ENCODE measurements at regions not wholly inside any gene's neighbourhood (a gene's known extent, or its start where the extent isn't known, plus 50 kb on each side); places are given as distances from the start of the nearest gene placed in this dataset.

GRCh38 chr2:128808462-128809258 is 490.0 kb upstream of the HS6ST1 start:
- Histone ChIP-seq H3K36me3 (ENCODE audit: insufficient read depth, low read length) (no peaks in the 10 kb centered on the region), H3K9me3 (ENCODE audit: low read length) (no peaks in the 10 kb centered on the region), H3K27me3 (ENCODE audit: insufficient read depth, low read length) (no peaks in the 10 kb centered on the region), H2AFZ (ENCODE audit: low read depth, low read length) (no peak overlapping the region), H3K4me1 (ENCODE audit: insufficient read depth, low read length) (no peaks in the 10 kb centered on the region), H3K4me3 (ENCODE audit: low read length) (no peak overlapping the region)

GRCh38 chr2:128809259-128809636 is 490.6 kb upstream of the HS6ST1 start:
- Histone ChIP-seq H2AFZ (ENCODE audit: low read depth, low read length) (no peak overlapping the region), H3K9me3 (ENCODE audit: low read length) (no peaks in the 10 kb centered on the region), H3K4me1 (ENCODE audit: insufficient read depth, low read length) (no peaks in the 10 kb centered on the region), H3K36me3 (ENCODE audit: insufficient read depth, low read length) (no peaks in the 10 kb centered on the region), H3K4me3 (ENCODE audit: low read length) (no peak overlapping the region), H3K27me3 (ENCODE audit: insufficient read depth, low read length) (no peaks in the 10 kb centered on the region)

DNA sequence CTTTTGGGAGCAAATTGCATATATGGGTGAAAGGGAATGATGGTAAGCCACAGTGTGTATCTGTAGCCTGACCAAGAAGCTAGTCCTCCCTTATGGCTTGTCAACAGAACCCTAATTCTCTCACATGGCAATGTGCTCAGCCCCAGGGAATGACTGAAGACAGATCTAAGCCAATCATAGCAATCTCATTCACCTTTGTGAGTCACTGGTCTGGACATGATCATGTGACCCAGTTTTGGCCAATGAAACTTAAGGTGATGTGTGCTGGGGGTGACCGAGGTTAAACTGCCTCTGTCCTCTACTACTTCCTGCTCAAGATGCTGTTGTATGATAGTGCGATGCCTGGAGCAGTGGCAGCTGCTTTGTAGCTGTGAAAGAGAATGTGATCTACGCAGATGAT is 491.2 kb upstream of the HS6ST1 start:
- H3K4me1 ChIP-seq (ENCODE audit: insufficient read depth, low read length) = no peaks in the 10 kb centered on the region
- no peak overlapping the region for H2AFZ ChIP-seq (ENCODE audit: low read depth, low read length)
- no peak overlapping the region for H3K4me3 ChIP-seq (ENCODE audit: low read length)
- H3K27me3 ChIP-seq (ENCODE audit: insufficient read depth, low read length) = no peaks in the 10 kb centered on the region
- H3K9me3 ChIP-seq (ENCODE audit: low read length) = no peaks in the 10 kb centered on the region
- no peaks in the 10 kb centered on the region for H3K36me3 ChIP-seq (ENCODE audit: insufficient read depth, low read length)

DNA sequence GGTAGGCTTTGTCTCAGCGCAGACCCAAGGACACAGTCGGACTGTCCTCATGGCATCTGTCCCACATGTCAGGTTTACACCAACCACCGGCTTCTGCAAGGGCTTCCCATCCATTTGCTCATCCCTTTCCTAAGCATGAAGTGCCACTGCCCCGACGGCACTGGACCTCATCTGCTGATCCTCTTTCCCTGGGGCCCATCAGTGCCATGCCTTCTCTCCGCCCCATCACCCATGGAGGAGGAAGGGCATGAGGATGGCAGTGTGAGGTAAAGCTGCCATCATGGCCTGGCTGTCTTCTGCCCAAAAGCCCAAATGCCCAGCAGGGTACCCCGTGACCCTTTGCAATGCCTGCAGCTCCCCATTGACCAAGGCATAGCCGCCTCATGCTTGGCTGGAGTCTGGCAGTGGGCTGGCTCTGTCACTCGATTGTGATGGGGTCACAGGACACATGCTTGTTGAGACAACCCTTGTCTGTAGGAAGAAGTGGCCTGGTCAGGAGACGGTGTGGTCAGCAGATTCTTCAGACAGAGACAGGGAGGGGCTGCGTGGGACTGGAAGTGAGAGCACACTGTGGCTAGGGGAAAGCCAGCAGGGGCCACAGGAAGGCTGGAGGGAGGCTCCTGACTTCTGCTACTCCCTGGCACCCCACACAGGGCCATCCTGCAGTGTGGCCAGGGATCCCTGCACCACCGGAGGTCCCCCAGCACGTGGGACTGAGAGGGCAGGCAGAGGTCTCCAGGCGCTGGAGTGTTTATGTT is 493.7 kb upstream of the HS6ST1 start:
- Histone ChIP-seq H3K4me1 (ENCODE audit: insufficient read depth, low read length) (peaks cover 3% of the 10 kb centered on the region), H3K27me3 (ENCODE audit: insufficient read depth, low read length) (no peaks in the 10 kb centered on the region), H3K9me3 (ENCODE audit: low read length) (no peaks in the 10 kb centered on the region), H2AFZ (ENCODE audit: low read depth, low read length) (no peak overlapping the region), H3K36me3 (ENCODE audit: insufficient read depth, low read length) (no peaks in the 10 kb centered on the region), H3K4me3 (ENCODE audit: low read length) (no peak overlapping the region)

- Histone ChIP-seq H3K4me1 (ENCODE audit: insufficient read depth, low read length) (peaks cover 10% of the 10 kb centered on the region), H3K9me3 (ENCODE audit: low read length) (no peaks in the 10 kb centered on the region), H3K4me3 (ENCODE audit: low read length) (no peak overlapping the region), H3K36me3 (ENCODE audit: insufficient read depth, low read length) (no peaks in the 10 kb centered on the region), H3K27me3 (ENCODE audit: insufficient read depth, low read length) (no peaks in the 10 kb centered on the region), H2AFZ (ENCODE audit: low read depth, low read length) (no peak overlapping the region)
Observed at GRCh38 chr2:128813352-128814034, 494.8 kb upstream of the HS6ST1 start.

DNA sequence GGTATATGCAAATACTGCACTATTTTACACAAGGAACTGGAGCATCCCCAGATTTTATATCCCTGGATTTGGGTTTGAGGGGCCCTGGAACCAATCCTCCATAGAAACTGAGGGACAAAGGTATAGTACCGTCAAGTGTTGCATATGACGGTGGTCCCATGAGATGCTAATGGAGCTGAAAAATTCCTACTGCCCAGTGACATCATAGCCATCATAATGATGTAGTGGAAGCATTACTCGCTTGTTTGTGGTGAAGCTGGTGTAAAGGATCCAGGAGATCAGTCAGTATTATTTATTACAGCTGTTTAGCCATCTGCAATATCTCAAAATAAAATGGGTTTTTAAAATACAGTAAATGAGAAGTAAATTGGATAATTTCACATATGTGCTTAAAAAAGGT is 496.6 kb upstream of the HS6ST1 start:
- Histone ChIP-seq H2AFZ (ENCODE audit: low read depth, low read length) (no peak overlapping the region), H3K4me3 (ENCODE audit: low read length) (no peak overlapping the region), H3K4me1 (ENCODE audit: insufficient read depth, low read length) (peaks cover 13% of the 10 kb centered on the region), H3K27me3 (ENCODE audit: insufficient read depth, low read length) (no peaks in the 10 kb centered on the region), H3K36me3 (ENCODE audit: insufficient read depth, low read length) (no peaks in the 10 kb centered on the region), H3K9me3 (ENCODE audit: low read length) (no peaks in the 10 kb centered on the region)

- Histone ChIP-seq H2AFZ (ENCODE audit: low read depth, low read length) (no peak overlapping the region), H3K9me3 (ENCODE audit: low read length) (no peaks in the 10 kb centered on the region), H3K27me3 (ENCODE audit: insufficient read depth, low read length) (no peaks in the 10 kb centered on the region), H3K4me1 (ENCODE audit: insufficient read depth, low read length) (peaks cover 13% of the 10 kb centered on the region), H3K4me3 (ENCODE audit: low read length) (no peak overlapping the region), H3K36me3 (ENCODE audit: insufficient read depth, low read length) (no peaks in the 10 kb centered on the region)
Observed at GRCh38 chr2:128817171-128817570, 498.5 kb upstream of the HS6ST1 start.

DNA sequence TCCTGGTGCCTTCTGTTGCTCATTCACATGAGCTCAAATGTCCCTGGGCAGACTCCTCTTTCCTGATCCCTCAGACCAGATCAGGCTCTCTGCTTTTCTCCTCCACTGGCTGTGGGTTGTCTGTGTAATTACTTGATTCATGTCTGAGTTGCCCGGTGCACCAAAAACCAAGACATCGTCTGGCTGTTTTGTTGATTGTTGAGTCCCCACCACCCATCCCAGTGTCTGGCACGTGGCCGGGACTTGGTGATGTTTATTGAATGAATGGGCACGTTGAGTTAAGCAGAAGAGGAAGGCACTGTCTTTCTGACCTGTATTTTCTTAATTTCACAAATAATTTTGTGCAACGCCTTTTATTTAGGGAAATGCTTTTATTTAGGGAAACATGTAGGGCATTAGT is 499.1 kb upstream of the HS6ST1 start:
- H3K4me3 ChIP-seq (ENCODE audit: low read length) = no peak overlapping the region
- H3K27me3 ChIP-seq (ENCODE audit: insufficient read depth, low read length) = no peaks in the 10 kb centered on the region
- H3K9me3 ChIP-seq (ENCODE audit: low read length) = no peaks in the 10 kb centered on the region
- H2AFZ ChIP-seq (ENCODE audit: low read depth, low read length) = no peak overlapping the region
- peaks cover 13% of the 10 kb centered on the region for H3K4me1 ChIP-seq (ENCODE audit: insufficient read depth, low read length)
- H3K36me3 ChIP-seq (ENCODE audit: insufficient read depth, low read length) = no peaks in the 10 kb centered on the region

- no peak overlapping the region for H2AFZ ChIP-seq (ENCODE audit: low read depth, low read length)
Observed at GRCh38 chr2:128818248-128818647, 499.6 kb upstream of the HS6ST1 start.

GRCh38 chr2:128818704-128819491 is 500.2 kb upstream of the HS6ST1 start:
- Histone ChIP-seq H3K9me3 (ENCODE audit: low read length) (no peaks in the 10 kb centered on the region), H3K27me3 (ENCODE audit: insufficient read depth, low read length) (no peaks in the 10 kb centered on the region), H3K4me3 (ENCODE audit: low read length) (no peak overlapping the region), H2AFZ (ENCODE audit: low read depth, low read length) (no peak overlapping the region), H3K36me3 (ENCODE audit: insufficient read depth, low read length) (no peaks in the 10 kb centered on the region), H3K4me1 (ENCODE audit: insufficient read depth, low read length) (peaks cover 13% of the 10 kb centered on the region)

More at GRCh38 chr2:128818248-128818647, 499.6 kb upstream of the HS6ST1 start:
- H3K27me3 ChIP-seq (ENCODE audit: insufficient read depth, low read length) = no peaks in the 10 kb centered on the region
- H3K4me3 ChIP-seq (ENCODE audit: low read length) = no peak overlapping the region
- H3K4me1 ChIP-seq (ENCODE audit: insufficient read depth, low read length) = peaks cover 13% of the 10 kb centered on the region
- no peaks in the 10 kb centered on the region for H3K36me3 ChIP-seq (ENCODE audit: insufficient read depth, low read length)
- H3K9me3 ChIP-seq (ENCODE audit: low read length) = no peaks in the 10 kb centered on the region

GRCh38 chr2:128820452-128820851 is 501.8 kb upstream of the HS6ST1 start:
- no peaks in the 10 kb centered on the region for H3K9me3 ChIP-seq (ENCODE audit: low read length)
- H3K27me3 ChIP-seq (ENCODE audit: insufficient read depth, low read length) = no peaks in the 10 kb centered on the region
- peaks cover 13% of the 10 kb centered on the region for H3K4me1 ChIP-seq (ENCODE audit: insufficient read depth, low read length)
- H2AFZ ChIP-seq (ENCODE audit: low read depth, low read length) = no peak overlapping the region
- H3K4me3 ChIP-seq (ENCODE audit: low read length) = no peak overlapping the region
- no peaks in the 10 kb centered on the region for H3K36me3 ChIP-seq (ENCODE audit: insufficient read depth, low read length)

DNA sequence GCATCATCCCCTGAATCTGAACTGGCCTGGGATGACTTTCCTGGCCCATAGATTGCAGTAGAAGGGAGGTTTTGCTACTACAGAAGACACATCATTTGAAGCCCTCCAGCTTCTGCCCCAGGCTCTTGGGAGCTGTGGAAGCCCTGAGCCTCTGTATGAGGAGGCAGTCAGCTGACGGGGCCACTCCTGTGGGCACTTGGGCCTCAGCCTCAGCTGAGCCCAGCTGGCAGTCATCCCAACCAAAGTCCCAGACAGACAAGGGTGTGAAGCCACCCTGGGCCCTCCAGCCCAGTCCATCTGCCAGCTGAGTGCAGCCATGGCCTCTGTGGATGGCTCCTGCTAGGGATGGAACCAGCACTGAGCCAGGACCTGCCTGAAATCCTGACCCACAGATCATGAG is 502.3 kb upstream of the HS6ST1 start:
- Histone ChIP-seq H3K9me3 (ENCODE audit: low read length) (no peaks in the 10 kb centered on the region), H3K36me3 (ENCODE audit: insufficient read depth, low read length) (no peaks in the 10 kb centered on the region), H2AFZ (ENCODE audit: low read depth, low read length) (no peak overlapping the region), H3K27me3 (ENCODE audit: insufficient read depth, low read length) (no peaks in the 10 kb centered on the region), H3K4me1 (ENCODE audit: insufficient read depth, low read length) (peaks cover 13% of the 10 kb centered on the region), H3K4me3 (ENCODE audit: low read length) (no peak overlapping the region)
